NB4 (cell line): ENCODE measurements at regions not wholly inside any gene's neighbourhood (a gene's known extent, or its start where the extent isn't known, plus 50 kb on each side); places are given as distances from the start of the nearest gene placed in this dataset.

ENCODE experiments used
- CTCF ChIP-seq: IDR thresholded peaks from one replicate; pipeline ENCODE4 v1.5.1; 2012; ENCODE audit warnings: low read depth, low read length
- POLR2A ChIP-seq: IDR thresholded peaks from 2 replicates; pipeline ENCODE4 v1.6.1; 2011; ENCODE audit warnings: mild to moderate bottlenecking; ENCODE audit not compliant: insufficient read length; ENCODE audit errors: extremely low read depth

- no peak for TF ChIP-seq POLR2A
- no peak for TF ChIP-seq CTCF
Observed at GRCh38 chr1:173107696-173108095, 57.0 kb upstream of the TNFSF18 start.
